Right lobe of liver (tissue), 4 donors: ENCODE measurements at regions not wholly inside any gene's neighbourhood (a gene's known extent, or its start where the extent isn't known, plus 50 kb on each side); places are given as distances from the start of the nearest gene placed in this dataset.

Experiments
- POLR2A ChIP-seq: fragments of 450-650 bp; IDR thresholded peaks from one replicate; pipeline ENCODE4 v1.6.1; 2017; ENCODE audit warnings: antibody characterized with exemption, mild to moderate bottlenecking
- TF ChIP-seq, protein P1 (sequence below), 4 donors: fragments of 200-600 bp in 3 of 4; fragments of 450-650 bp in 1 of 4; IDR thresholded peaks; one replicate each; pipeline versions ENCODE4 v1.5.1 to v1.8.0; 2016 to 2022; ENCODE audit warnings: antibody characterized with exemption in 4 of 4, mild to moderate bottlenecking in 2 of 4
- donor health status: DM: no; HTN: no; CAD: no.
- donor health status: DM: no; HTN: no; CAD: no.
- donor health status: DM: no; HTN: yes; CAD: no.

DNA sequence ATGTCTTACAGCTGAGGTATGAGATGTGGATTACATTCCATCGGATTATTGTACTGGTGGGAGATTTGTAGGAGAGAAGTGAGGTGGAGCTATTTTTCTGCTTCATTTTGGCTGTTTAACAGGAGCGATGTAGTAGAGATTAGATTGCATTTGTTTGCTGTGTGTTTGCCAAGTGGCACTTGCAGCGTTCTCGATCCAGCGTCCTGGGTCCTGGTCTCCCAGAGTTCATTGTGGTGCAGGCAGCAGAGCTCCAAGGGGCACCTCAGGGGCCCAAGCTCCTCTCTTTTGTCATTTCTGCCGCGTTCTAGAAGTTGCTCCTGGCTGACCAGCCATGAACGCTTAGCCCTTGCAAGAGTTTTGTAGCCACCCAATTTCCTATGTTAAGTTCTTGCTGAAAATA is 210.1 kb upstream of the APCDD1 start:
- TF ChIP-seq, protein P1, sequence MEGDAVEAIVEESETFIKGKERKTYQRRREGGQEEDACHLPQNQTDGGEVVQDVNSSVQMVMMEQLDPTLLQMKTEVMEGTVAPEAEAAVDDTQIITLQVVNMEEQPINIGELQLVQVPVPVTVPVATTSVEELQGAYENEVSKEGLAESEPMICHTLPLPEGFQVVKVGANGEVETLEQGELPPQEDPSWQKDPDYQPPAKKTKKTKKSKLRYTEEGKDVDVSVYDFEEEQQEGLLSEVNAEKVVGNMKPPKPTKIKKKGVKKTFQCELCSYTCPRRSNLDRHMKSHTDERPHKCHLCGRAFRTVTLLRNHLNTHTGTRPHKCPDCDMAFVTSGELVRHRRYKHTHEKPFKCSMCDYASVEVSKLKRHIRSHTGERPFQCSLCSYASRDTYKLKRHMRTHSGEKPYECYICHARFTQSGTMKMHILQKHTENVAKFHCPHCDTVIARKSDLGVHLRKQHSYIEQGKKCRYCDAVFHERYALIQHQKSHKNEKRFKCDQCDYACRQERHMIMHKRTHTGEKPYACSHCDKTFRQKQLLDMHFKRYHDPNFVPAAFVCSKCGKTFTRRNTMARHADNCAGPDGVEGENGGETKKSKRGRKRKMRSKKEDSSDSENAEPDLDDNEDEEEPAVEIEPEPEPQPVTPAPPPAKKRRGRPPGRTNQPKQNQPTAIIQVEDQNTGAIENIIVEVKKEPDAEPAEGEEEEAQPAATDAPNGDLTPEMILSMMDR (IDR thresholded peaks at IDR 0.05), result no peak
- TF ChIP-seq POLR2A, result no peak
